ENCODE measurements at regions not wholly inside any gene's neighbourhood (a gene's known extent, or its start where the extent isn't known, plus 50 kb on each side); places are given as distances from the start of the nearest gene placed in this dataset.

DNA sequence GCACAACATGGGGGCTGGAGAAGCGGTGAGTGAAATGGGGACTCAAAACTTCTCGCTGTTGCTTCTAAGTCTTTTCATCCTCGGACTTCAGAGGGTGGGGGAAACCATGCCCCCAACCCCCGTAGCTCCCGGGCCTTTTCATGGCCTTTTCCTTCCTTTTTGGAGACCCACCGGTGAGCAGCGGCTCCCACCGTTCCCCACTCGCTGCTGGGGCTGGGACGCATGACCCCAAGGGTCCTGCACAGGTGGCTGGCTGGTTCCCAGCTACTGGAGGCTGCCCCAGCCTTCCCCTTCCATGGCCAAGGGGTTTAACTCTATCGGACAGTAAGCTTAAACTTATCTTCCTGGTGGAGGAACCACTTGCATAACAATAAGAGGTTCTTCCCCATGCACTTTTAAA, 194.3 kb upstream of the FERD3L start:
- TF ChIP-seq MAX (IDR thresholded peaks at IDR 0.05) (no peak), ZBTB7A (IDR thresholded peaks at IDR 0.05; ENCODE audit: low read depth) (no peak), YY1 (IDR thresholded peaks at IDR 0.05; ENCODE audit: low read depth) (no peak), TAF1 (IDR thresholded peaks at IDR 0.05; ENCODE audit: low read depth) (no peak), CEBPB (IDR thresholded peaks at IDR 0.05) (no peak), TCF12 (IDR thresholded peaks at IDR 0.05; ENCODE audit: low read depth) (no peak), CREB1 (IDR thresholded peaks at IDR 0.05; ENCODE audit: low read depth) (no peak), EP300 (IDR thresholded peaks at IDR 0.05; ENCODE audit: borderline replicate concordance) (no peak), RAD21 (IDR thresholded peaks at IDR 0.05; ENCODE audit: low read depth) (no peak)

All from Ishikawa (cell line).